Fibroblast of villous mesenchyme (primary cell): ENCODE measurements at regions not wholly inside any gene's neighbourhood (a gene's known extent, or its start where the extent isn't known, plus 50 kb on each side); places are given as distances from the start of the nearest gene placed in this dataset.

ENCODE experiments used
- DNase-seq: peaks from one replicate; pipeline ENCODE4 v3.0.0-alpha.2; 2010; ENCODE audit warnings: low read depth
- H3K4me3 ChIP-seq: 2 replicates; pipeline ENCODE4 v1.5.1; 2011; ENCODE audit warnings: low read depth, mild to moderate bottlenecking, low read length
- CTCF ChIP-seq: IDR thresholded peaks from 2 replicates; pipeline ENCODE4 v1.5.1; 2012; ENCODE audit warnings: low read depth, mild to moderate bottlenecking, low read length; ENCODE audit not compliant: insufficient read depth

- no peak for DNase-seq
- H3K4me3 ChIP-seq, result no peak overlapping the region
- no peak for TF ChIP-seq CTCF
These were observed 1045.6 kb downstream of the BCL11B start for GRCh38 chr14:98226411-98226810.

DNA sequence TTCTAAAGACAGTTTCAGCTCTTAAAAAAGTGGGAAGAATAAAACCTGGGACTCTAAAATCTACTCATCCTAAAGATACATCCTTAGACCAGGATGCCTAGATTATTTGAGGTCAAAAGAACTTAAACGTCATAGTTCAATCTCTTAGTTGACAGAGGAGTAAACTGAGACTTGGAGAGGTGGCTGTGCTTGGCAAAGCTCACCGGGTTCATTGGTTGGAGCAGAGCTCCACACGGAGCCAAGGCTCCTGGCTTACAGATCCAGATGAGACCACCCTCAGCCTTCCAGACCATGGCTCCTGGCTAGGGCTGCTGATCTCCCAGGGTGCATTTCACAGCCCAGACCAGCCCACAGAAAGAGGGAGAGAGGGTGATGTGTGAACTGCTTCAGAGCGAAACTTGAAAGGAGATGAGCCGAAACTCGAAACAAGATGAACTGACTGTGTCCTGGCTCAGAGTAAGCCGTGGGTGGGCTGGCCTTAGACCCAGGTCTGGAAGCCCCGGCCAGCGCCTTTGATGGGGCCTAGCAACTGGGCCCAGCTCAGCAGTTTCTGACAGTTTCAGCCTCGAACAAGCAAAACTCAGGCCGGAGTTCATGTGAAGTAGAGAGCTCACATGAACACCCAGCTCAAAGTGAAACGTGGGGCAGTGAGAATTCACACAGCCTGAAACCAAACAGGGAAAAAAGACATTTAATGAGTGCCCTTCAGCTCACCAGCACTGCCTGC is 1044.8 kb downstream of the BCL11B start:
- no peak for TF ChIP-seq CTCF
- H3K4me3 ChIP-seq, result no peak overlapping the region
- DNase-seq, result no peak

DNA sequence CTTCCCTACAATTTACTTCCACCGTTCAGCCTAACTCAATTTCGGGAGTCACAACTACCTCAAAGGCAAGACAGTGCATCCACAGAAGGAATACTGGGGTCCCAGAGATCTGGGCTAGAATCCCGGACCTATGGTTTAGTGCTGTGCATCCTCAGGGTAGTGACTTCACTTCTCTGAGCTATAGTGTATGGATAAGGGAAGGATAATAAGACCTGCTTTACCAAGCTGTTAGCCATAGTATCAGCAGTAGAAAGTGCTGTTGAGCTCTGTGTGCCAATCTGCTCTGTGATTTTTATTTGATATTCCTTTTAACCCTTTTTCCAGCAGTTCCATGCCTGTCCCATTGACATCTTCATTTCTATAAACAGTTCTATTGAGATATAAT is 1044.3 kb downstream of the BCL11B start:
- no peak for TF ChIP-seq CTCF
- no peak overlapping the region for H3K4me3 ChIP-seq
- no peak for DNase-seq

- no peak for DNase-seq
- TF ChIP-seq CTCF, result no peak
- no peak overlapping the region for H3K4me3 ChIP-seq
These were observed 1042.2 kb downstream of the BCL11B start for GRCh38 chr14:98229656-98230366.

DNA sequence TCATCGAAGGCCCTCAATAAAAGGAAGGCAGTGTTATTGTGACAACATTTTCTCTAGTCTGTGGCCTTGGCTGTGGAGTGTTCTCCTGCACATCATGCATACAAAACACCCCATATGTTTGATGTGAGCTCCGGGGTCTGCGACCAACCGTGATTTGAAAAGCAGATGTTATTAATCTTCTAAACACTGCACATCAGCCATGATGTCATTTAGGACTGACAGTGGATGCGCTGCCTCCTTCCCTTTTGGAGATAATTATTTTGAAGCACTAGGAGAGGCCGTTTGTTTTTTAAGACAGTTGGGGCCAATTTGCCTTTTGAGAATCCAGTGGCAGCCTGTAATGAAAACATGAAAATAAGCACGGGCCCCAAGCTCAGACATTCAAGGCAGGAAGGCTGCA is 1041.6 kb downstream of the BCL11B start:
- H3K4me3 ChIP-seq, result no peak overlapping the region
- no peak for TF ChIP-seq CTCF
- DNase-seq, result no peak

DNA sequence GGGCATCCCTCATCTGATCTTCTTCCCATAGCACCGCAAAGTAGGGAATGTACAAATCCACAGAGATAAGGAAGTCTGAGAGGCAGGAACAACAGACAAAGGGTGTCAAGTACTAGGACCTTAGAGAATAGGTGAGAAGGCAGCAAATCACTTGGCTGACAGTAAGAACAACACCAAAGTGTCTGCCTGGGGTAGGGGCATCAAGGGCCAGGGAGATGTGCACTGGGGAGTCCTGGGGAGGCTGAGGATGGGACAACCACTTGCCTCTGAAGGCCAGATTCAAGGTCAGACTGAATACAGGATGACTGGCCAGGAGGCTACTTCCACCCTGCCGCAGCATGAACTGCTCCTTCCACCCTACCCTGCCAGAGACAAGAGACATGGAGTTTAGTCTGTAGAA is 1040.8 kb downstream of the BCL11B start:
- no peak for DNase-seq
- H3K4me3 ChIP-seq, result no peak overlapping the region
- TF ChIP-seq CTCF, result no peak
